ENCODE measurements at regions not wholly inside any gene's neighbourhood (a gene's known extent, or its start where the extent isn't known, plus 50 kb on each side); places are given as distances from the start of the nearest gene placed in this dataset.

DNA sequence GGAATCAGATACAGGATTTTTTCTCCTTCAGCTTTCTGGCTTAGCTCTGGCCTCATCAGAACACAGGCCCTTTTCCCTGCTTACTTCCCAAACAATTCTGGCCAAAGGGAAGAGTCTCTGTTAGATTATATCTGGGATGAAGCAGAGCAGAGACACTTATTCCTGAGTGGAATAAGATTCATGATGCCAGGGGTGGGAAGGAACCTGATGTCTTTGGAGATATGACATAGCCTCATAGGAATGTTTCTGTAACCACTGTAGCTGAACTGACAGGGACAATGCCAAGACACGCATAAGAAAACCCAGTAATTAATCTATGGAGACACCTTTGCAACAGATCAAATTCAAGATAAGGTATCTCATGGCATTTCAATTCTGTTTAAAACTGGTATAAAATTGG is 177.1 kb upstream of the RAG2 start:
- Mint-ChIP-seq H3K4me1 (no peaks in the 10 kb centered on the region), H3K9me3 (peaks cover 0 to 4% (median 0%) of the 10 kb centered on the region in 8 donors), H3K27ac (no peak overlapping the region), H3K4me3 (no peak overlapping the region), H3K27me3 (peaks cover 2 to 6% of the 10 kb centered on the region in 2 donors), H3K36me3 (no peaks in the 10 kb centered on the region)
- H3K4me1 ChIP-seq (ENCODE audit: insufficient read depth, low read length) = no peaks in the 10 kb centered on the region
- POLR2A ChIA-PET (ENCODE audit: partially characterized antibody) = no interaction called here
- no peaks in the 10 kb centered on the region for H3K27me3 ChIP-seq (ENCODE audit: insufficient read depth, low read length)
- DNase-seq = no peak
- H3K27ac ChIP-seq (ENCODE audit: low read depth, low read length) = no peak overlapping the region
- no peak overlapping the region for H3K4me3 ChIP-seq (ENCODE audit: low read length in 2 of 2)
- intact Hi-C loops (cut with micrococcal nuclease) = no loop called here
- CTCF ChIA-PET (ENCODE audit: partially characterized antibody) = no interaction called here
- H3K36me3 ChIP-seq (ENCODE audit: insufficient read depth, low read length) = no peaks in the 10 kb centered on the region
- H3K9me3 ChIP-seq (ENCODE audit: control insufficient read depth in 1 of 2, low read length in 2 of 2) = no peaks in the 10 kb centered on the region

DNA sequence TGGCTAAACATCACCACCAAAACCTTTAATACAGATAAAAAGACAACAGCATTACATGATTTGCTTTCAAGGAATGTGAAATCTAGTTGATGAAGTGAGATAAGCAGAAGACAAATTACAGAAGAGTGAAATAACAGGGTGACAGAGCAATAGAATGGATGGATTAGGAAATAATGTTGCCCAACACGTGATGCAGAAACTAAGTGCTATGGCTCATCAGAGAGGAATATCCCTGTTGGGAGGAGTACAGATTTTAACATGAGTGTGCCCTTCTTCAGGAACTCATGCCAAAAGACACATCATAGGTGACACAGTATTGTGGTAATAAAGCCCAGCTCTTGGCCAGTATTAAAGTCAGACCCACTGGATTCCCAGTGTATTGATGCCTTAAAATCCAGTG is 176.6 kb upstream of the RAG2 start:
- Histone ChIP-seq H3K4me3 (ENCODE audit: low read length in 2 of 2) (no peak overlapping the region), H3K9me3 (ENCODE audit: control insufficient read depth in 1 of 2, low read length in 2 of 2) (no peaks in the 10 kb centered on the region), H3K27me3 (ENCODE audit: insufficient read depth, low read length) (no peaks in the 10 kb centered on the region), H3K27ac (ENCODE audit: low read depth, low read length) (no peak overlapping the region), H3K4me1 (ENCODE audit: insufficient read depth, low read length) (no peaks in the 10 kb centered on the region), H3K36me3 (ENCODE audit: insufficient read depth, low read length) (no peaks in the 10 kb centered on the region)
- Mint-ChIP-seq H3K36me3 (no peaks in the 10 kb centered on the region), H3K4me3 (no peak overlapping the region), H3K27me3 (peaks cover 2 to 6% of the 10 kb centered on the region in 2 donors), H3K27ac (no peak overlapping the region), H3K9me3 (peaks cover 0 to 1% (median 0%) of the 10 kb centered on the region in 8 donors), H3K4me1 (no peaks in the 10 kb centered on the region)
- ChIA-PET CTCF (ENCODE audit: partially characterized antibody) (no interaction called here), POLR2A (ENCODE audit: partially characterized antibody) (no interaction called here)
- intact Hi-C loops (cut with micrococcal nuclease) = no loop called here
- DNase-seq = no peak

DNA sequence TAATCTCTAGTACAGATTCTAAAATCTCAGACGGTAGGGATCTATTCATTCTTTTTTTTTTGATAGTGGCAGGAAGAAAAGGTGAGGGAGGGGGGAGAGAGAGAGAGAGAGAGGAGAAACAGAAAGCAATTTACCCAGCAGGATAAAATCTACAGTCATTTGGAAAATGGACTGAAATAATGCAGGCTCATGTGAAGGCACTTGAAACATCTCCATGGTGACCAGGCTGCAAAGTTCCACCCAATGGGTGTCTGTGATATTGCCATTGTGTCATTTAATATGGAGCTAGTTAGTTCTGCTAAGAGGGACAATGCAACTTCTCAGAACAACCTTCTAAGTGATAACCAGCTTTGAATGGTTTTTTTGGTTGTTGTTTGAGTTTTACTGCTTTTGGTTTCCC is 165.2 kb upstream of the RAG2 start:
- H3K27ac Mint-ChIP-seq = no peak overlapping the region
- H3K9me3 ChIP-seq (ENCODE audit: control insufficient read depth in 1 of 2, low read length in 2 of 2) = no peaks in the 10 kb centered on the region
- H3K27ac ChIP-seq (ENCODE audit: low read depth, low read length) = no peak overlapping the region
- H3K9me3 Mint-ChIP-seq = peaks cover 0 to 11% (median 1%) of the 10 kb centered on the region in 8 donors
- no peak overlapping the region for H3K4me3 Mint-ChIP-seq
- CTCF ChIA-PET (ENCODE audit: partially characterized antibody) = interaction anchor here (0.9 kb wide), 1 partner anchor 10 kb away, joined by 4 read pairs; no protein-coding TSS in a partner anchor
- intact Hi-C loops (cut with micrococcal nuclease) = no loop called here
- H3K27me3 ChIP-seq (ENCODE audit: insufficient read depth, low read length) = no peaks in the 10 kb centered on the region
- no peak for DNase-seq
- no peak overlapping the region for H3K4me3 ChIP-seq (ENCODE audit: low read length in 2 of 2)
- no peaks in the 10 kb centered on the region for H3K4me1 ChIP-seq (ENCODE audit: insufficient read depth, low read length)
- H3K36me3 Mint-ChIP-seq = no peaks in the 10 kb centered on the region
- H3K27me3 Mint-ChIP-seq = peaks cover 2 to 8% of the 10 kb centered on the region in 2 donors
- no peaks in the 10 kb centered on the region for H3K36me3 ChIP-seq (ENCODE audit: insufficient read depth, low read length)
- H3K4me1 Mint-ChIP-seq = no peaks in the 10 kb centered on the region
- POLR2A ChIA-PET (ENCODE audit: partially characterized antibody) = no interaction called here

DNA sequence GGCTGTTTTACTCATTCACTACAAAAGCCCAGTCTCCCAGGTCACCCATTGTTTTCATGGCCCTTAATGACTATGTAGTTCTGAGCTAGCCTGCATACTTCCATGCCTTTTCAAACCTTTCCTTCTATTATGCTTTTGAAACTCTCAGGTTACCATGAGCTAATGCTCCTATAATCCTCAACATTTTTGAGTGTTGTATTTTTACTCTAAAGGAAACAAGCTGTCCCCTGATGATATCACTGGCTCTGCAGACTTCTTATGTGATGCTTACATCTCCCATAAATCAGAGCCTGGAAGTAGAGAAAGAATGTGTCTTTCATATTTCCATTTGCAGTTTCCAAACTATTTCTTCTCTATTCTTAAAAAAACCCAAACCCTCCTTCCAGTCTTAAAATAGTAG is 159.0 kb upstream of the RAG2 start:
- ChIA-PET POLR2A (ENCODE audit: partially characterized antibody) (no interaction called here), CTCF (ENCODE audit: partially characterized antibody) (interaction anchor here (7.8 kb wide), 1 partner anchor 10 kb away, joined by 43 read pairs; no protein-coding TSS in a partner anchor)
- no peaks in the 10 kb centered on the region for H3K9me3 ChIP-seq (ENCODE audit: control insufficient read depth in 1 of 2, low read length in 2 of 2)
- Mint-ChIP-seq H3K27me3 (peaks cover 8 to 16% of the 10 kb centered on the region in 2 donors), H3K36me3 (no peaks in the 10 kb centered on the region), H3K9me3 (peaks cover 0 to 6% (median 1%) of the 10 kb centered on the region in 8 donors), H3K4me1 (no peaks in the 10 kb centered on the region), H3K27ac (no peak overlapping the region), H3K4me3 (no peak overlapping the region)
- H3K4me1 ChIP-seq (ENCODE audit: insufficient read depth, low read length) = no peaks in the 10 kb centered on the region
- intact Hi-C loops (cut with micrococcal nuclease) = no loop called here
- no peak overlapping the region for H3K27ac ChIP-seq (ENCODE audit: low read depth, low read length)
- H3K4me3 ChIP-seq (ENCODE audit: low read length in 2 of 2) = no peak overlapping the region
- DNase-seq = no peak
- no peaks in the 10 kb centered on the region for H3K27me3 ChIP-seq (ENCODE audit: insufficient read depth, low read length)
- no peaks in the 10 kb centered on the region for H3K36me3 ChIP-seq (ENCODE audit: insufficient read depth, low read length)

DNA sequence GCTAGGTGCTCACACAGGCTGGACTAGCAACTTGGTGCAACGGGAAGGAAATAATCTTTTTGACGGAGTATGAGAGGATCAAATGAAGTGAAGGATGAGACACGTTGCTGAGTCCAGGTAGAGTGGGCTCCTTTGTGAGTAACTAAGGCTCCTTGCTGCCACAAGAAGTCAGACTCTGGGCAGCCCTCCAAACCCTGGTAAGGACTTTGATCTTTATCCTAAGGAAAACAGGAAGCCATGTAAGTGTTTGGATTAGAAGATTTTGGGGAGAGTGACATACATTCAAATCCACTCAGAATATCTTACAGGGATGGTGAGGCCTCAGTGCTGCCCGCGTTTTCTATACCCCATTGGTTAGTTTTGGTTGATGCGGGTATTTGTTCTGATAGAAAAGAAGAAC is 155.9 kb upstream of the RAG2 start:
- no peak for DNase-seq
- no peak overlapping the region for H3K27ac Mint-ChIP-seq
- intact Hi-C loops (cut with micrococcal nuclease) = no loop called here
- H3K27me3 Mint-ChIP-seq = peaks cover 8 to 17% of the 10 kb centered on the region in 2 donors
- H3K9me3 Mint-ChIP-seq = peaks cover 0 to 1% (median 0%) of the 10 kb centered on the region in 8 donors
- ChIA-PET CTCF (ENCODE audit: partially characterized antibody) (interaction anchor here (2.4 kb wide), 1 partner anchor 11 kb away, joined by 5 read pairs; no protein-coding TSS in a partner anchor), POLR2A (ENCODE audit: partially characterized antibody) (no interaction called here)
- no peaks in the 10 kb centered on the region for H3K36me3 Mint-ChIP-seq
- H3K27ac ChIP-seq (ENCODE audit: low read depth, low read length) = no peak overlapping the region
- no peaks in the 10 kb centered on the region for H3K27me3 ChIP-seq (ENCODE audit: insufficient read depth, low read length)
- no peak overlapping the region for H3K4me3 Mint-ChIP-seq
- H3K4me1 ChIP-seq (ENCODE audit: insufficient read depth, low read length) = no peaks in the 10 kb centered on the region
- no peaks in the 10 kb centered on the region for H3K36me3 ChIP-seq (ENCODE audit: insufficient read depth, low read length)
- H3K9me3 ChIP-seq (ENCODE audit: control insufficient read depth in 1 of 2, low read length in 2 of 2) = no peaks in the 10 kb centered on the region
- no peak overlapping the region for H3K4me3 ChIP-seq (ENCODE audit: low read length in 2 of 2)
- H3K4me1 Mint-ChIP-seq = no peaks in the 10 kb centered on the region

DNA sequence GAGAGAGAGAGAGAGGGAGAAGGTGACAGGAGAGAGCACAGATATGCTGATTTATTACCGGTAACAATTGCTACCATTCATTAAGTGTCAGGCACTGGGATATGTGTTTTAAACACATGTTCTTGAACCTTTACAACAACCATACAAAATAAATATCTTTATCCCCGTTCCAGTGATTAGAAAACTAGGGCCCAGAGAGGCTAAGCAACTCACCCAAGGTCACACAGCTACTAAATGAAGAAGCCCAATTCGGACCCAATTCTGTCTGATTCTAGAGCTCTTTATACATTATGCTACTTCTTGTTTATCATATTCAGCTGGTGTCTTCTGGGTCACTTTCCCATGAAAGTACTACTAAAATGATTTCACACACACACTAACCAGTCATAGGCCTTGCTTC is 154.0 kb upstream of the RAG2 start:
- Histone ChIP-seq H3K4me3 (ENCODE audit: low read length in 2 of 2) (no peak overlapping the region), H3K27me3 (ENCODE audit: insufficient read depth, low read length) (no peaks in the 10 kb centered on the region), H3K27ac (ENCODE audit: low read depth, low read length) (no peak overlapping the region), H3K36me3 (ENCODE audit: insufficient read depth, low read length) (no peaks in the 10 kb centered on the region), H3K9me3 (ENCODE audit: control insufficient read depth in 1 of 2, low read length in 2 of 2) (no peaks in the 10 kb centered on the region), H3K4me1 (ENCODE audit: insufficient read depth, low read length) (no peaks in the 10 kb centered on the region)
- Mint-ChIP-seq H3K9me3 (peaks cover 0 to 2% (median 0%) of the 10 kb centered on the region in 8 donors), H3K27me3 (peaks cover 8 to 25% of the 10 kb centered on the region in 2 donors), H3K4me1 (peaks cover 0 to 4% (median 4%) of the 10 kb centered on the region in 4 donors), H3K27ac (no peak overlapping the region), H3K4me3 (no peak overlapping the region), H3K36me3 (no peaks in the 10 kb centered on the region)
- POLR2A ChIA-PET (ENCODE audit: partially characterized antibody) = no interaction called here
- no peak for DNase-seq
- intact Hi-C loops (cut with micrococcal nuclease) = no loop called here
- CTCF ChIA-PET (ENCODE audit: partially characterized antibody) = interaction anchor here (2.4 to 10.2 kb wide), 3 partner anchors 9 to 188 kb away, joined by 5 to 259 read pairs (median 106); partner anchors contain the start of gene RAG1

DNA sequence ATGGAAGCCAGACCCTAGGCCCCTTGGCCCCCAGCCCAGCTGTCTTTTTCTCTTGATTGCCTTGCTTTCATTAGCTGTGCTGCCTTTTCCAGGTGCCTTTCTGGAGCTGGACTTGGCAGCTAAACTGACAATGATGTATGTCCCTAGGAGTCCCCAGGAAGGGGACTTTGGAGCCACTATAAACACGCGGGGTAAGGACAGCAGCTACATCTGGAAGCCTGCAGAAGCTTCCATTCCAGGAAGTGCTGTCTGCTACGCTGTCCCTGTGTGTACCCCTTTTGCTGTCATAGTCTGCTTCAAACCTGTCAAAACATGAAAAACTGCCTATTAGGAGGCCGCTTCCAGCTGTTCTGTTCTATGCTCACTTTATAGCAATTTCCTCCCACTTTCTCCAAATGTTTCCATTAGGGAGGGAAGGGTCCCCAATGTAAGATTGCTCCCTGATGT is 153.3 kb upstream of the RAG2 start:
- ChIA-PET POLR2A (ENCODE audit: partially characterized antibody) (no interaction called here), CTCF (ENCODE audit: partially characterized antibody) (interaction anchor here (0.8 to 10.2 kb wide), 4 partner anchors 14 to 188 kb away, joined by 3 to 259 read pairs (median 54); partner anchors contain the start of gene RAG1)
- H3K27ac Mint-ChIP-seq = no peak overlapping the region
- peaks cover 0 to 6% (median 4%) of the 10 kb centered on the region in 4 donors for H3K4me1 Mint-ChIP-seq
- Histone ChIP-seq H3K27ac (ENCODE audit: low read depth, low read length) (no peak overlapping the region), H3K4me3 (ENCODE audit: low read length in 2 of 2) (no peak overlapping the region), H3K4me1 (ENCODE audit: insufficient read depth, low read length) (no peaks in the 10 kb centered on the region), H3K36me3 (ENCODE audit: insufficient read depth, low read length) (no peaks in the 10 kb centered on the region), H3K27me3 (ENCODE audit: insufficient read depth, low read length) (no peaks in the 10 kb centered on the region), H3K9me3 (ENCODE audit: control insufficient read depth in 1 of 2, low read length in 2 of 2) (no peaks in the 10 kb centered on the region)
- peaks cover 8 to 26% of the 10 kb centered on the region in 2 donors for H3K27me3 Mint-ChIP-seq
- intact Hi-C loops (cut with micrococcal nuclease) = no loop called here
- H3K9me3 Mint-ChIP-seq = peaks cover 0 to 2% (median 0%) of the 10 kb centered on the region in 8 donors
- H3K4me3 Mint-ChIP-seq = no peak overlapping the region
- H3K36me3 Mint-ChIP-seq = no peaks in the 10 kb centered on the region
- DNase-seq = no peak

Data from CD4-positive, alpha-beta memory T cell (primary cell).